Fibroblast of villous mesenchyme (primary cell): ENCODE measurements at regions not wholly inside any gene's neighbourhood (a gene's known extent, or its start where the extent isn't known, plus 50 kb on each side); places are given as distances from the start of the nearest gene placed in this dataset.

Experiments used
- DNase-seq: peaks from one replicate; pipeline ENCODE4 v3.0.0-alpha.2; 2010; ENCODE audit warnings: low read depth
- H3K4me3 ChIP-seq: 2 replicates; pipeline ENCODE4 v1.5.1; 2011; ENCODE audit warnings: low read depth, mild to moderate bottlenecking, low read length
- CTCF ChIP-seq: IDR thresholded peaks from 2 replicates; pipeline ENCODE4 v1.5.1; 2012; ENCODE audit warnings: low read depth, mild to moderate bottlenecking, low read length; ENCODE audit not compliant: insufficient read depth

GRCh38 chr6:16912756-16913155 lies 151.5 kb upstream of the ATXN1 start:
- no peak overlapping the region for H3K4me3 ChIP-seq
- DNase-seq = no peak
- TF ChIP-seq CTCF = no peak

DNA sequence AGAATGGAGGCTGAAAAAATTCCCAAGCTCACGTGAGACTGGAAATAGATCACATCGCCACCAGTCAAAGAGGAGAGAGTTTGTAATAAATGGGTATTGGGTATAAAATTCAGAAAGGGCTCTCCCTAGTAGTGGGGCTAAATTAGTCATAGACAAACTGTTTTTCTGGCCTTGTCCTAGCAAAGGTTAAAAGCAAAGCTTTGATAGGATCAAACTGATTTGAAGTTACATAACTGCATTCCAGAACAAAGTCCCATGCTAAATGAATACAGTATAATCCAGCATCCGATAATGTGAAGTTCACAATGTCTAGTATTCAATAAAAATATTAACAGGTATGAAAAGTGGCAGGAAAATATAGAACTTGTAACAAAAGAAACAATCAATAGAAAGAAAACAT lies 149.8 kb upstream of the ATXN1 start:
- no peak for TF ChIP-seq CTCF
- no peak overlapping the region for H3K4me3 ChIP-seq
- no peak for DNase-seq

DNA sequence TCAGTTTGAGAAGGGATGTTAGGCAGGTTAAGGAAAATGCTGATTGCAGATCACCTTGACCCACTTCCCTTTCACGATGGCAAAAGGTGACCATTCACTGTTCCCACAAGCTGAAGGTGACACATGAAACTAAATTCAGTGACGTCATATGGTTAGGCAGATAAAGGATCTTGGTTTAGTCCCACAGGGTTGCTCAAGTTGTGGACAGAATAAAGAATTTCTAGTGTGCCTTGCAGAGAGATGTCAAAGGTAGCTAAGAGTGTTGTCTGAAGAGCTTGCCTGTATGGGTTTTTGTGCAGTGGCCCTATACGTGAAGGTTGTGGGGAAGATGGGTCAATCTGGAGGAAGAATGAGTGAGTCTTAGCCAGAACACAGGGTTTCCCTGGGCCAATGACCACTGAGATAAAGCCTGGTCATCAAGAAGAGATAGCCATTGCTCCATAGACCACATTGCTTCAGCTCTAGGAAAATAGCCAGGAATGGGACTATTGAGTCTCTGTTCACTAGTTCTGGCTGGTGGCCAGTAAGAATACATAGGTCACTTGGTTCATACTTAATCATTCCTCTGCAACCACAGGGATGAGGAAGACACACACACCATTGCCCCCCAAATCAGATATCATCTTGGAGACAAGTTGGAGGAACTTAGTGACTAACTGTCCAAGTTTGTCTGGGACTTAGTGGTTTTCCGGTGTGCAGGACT lies 148.5 kb upstream of the ATXN1 start:
- no peak overlapping the region for H3K4me3 ChIP-seq
- TF ChIP-seq CTCF = no peak
- peak; percentile 94 for DNase-seq

DNA sequence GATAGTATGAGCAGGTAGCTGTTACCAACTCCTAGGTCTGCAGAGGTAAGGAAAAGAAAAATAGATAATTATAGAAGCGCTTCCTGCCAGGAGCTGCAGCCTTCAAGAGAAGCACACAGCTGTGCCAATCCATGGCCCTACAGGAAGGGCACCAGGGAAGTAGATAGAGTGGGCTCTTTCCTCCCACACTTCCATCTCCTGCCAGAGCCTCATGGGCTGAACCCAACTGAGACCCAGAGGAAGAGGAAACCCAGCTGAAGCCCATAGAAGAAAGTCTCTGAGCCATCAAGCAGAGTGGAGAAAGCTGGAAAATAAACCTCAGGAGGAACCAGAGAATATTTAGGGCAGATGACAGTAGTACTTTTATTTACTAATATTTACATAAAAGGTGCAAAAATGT lies 146.7 kb upstream of the ATXN1 start:
- no peak for TF ChIP-seq CTCF
- H3K4me3 ChIP-seq = no peak overlapping the region
- DNase-seq = no peak

DNA sequence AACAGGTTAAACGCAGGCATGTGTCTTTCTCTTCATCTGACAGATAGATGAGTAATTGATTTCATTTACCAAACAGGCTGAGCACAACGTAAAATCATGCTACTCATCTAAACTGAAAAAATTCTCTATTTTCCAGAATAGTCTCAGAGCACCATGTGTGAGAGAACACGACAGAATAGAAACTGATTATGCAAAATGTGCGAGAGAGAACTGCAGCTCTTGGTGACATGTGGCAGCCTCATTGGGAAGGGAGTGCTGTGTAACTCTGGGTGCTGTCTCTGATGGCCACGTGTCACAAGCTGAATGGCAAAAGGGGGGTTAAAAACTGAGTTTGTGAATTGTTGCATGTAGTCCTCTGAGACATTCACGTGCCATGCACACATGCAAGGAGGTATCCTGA lies 143.7 kb upstream of the ATXN1 start:
- DNase-seq = no peak
- no peak overlapping the region for H3K4me3 ChIP-seq
- TF ChIP-seq CTCF = no peak

DNA sequence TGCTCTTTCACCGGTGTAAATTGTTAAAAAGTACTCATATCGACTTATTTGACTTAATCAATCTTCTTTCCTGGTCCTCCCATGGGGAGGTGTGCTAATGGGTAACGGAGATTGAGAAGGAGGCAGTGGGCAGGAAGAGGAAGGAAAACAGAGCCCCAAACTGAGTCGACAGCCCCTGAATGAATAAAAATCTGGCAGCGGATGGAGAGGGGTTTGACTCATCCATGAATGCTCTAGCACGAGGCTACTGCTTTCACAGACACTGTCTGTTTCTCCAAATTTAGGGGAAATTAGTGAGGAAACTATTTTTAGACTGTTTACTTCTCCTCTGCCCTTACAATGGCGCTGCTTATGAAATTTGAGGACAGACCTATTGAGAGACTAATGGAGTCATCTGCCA lies 142.2 kb upstream of the ATXN1 start:
- no peak overlapping the region for H3K4me3 ChIP-seq
- no peak for TF ChIP-seq CTCF
- peak; percentile 67 for DNase-seq

DNA sequence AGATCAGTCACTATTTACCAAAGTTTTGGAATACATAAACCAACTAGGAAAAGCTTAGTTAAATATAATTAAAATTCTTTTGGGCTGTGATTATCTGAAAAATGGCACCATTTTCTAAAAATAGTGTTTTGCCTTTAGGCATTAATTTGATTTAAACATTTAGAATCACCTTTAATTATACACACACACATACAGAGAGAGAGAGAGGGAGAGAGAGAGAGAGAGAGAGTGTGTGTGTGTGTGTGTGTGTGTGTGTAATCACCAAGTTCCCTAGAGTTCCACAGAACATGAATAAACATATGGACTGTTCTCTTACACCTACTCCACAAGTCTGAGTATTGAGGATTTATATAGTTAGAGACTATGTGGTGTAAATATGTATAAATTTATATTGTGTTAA lies 141.2 kb upstream of the ATXN1 start:
- TF ChIP-seq CTCF = no peak
- no peak overlapping the region for H3K4me3 ChIP-seq
- no peak for DNase-seq
